Esophagus muscularis mucosa (tissue), 4 donors: ENCODE measurements at regions not wholly inside any gene's neighbourhood (a gene's known extent, or its start where the extent isn't known, plus 50 kb on each side); places are given as distances from the start of the nearest gene placed in this dataset.
A peak's percentile ranks its signal among the peaks of the same experiment; 100 is the strongest.

Source experiments
- DNase-seq: peaks from one replicate; pipeline ENCODE4 v3.0.0-alpha.2; 2017; ENCODE audit errors: extremely low spot score
- H3K27ac ChIP-seq, 4 donors: fragments of 200-600 bp; sonication (generic); replicated peaks in 1 of 4; 1 replicate in 3 of 4; 2 replicates in 1 of 4; pipeline ENCODE4 v1.5.1; 2016 to 2019; ENCODE audit warnings: mild to moderate bottlenecking in 1 of 4
- H3K27me3 ChIP-seq, 4 donors: fragments of 200-600 bp; sonication (generic); one replicate each; pipeline versions ENCODE4 v1.5.1 to v1.6.0; 2016 to 2019
- H3K36me3 ChIP-seq, 4 donors: fragments of 200-600 bp; sonication (generic); one replicate each; pipeline ENCODE4 v1.5.1; 2016 to 2019
- H3K4me1 ChIP-seq, 4 donors: fragments of 200-600 bp; sonication (generic); one replicate each; pipeline ENCODE4 v1.5.1; 2016 to 2019
- H3K4me3 ChIP-seq, 4 donors: fragments of 200-600 bp; sonication (generic); 1 replicate in 2 of 4; 2 replicates in 2 of 4; pipeline ENCODE4 v1.5.1; 2016 to 2019; ENCODE audit warnings: mild to moderate bottlenecking in 4 of 4, moderate library complexity in 1 of 4
- H3K9me3 ChIP-seq, 4 donors: fragments of 200-600 bp; sonication (generic); 1 replicate in 3 of 4; 2 replicates in 1 of 4; pipeline ENCODE4 v1.5.1; 2016 to 2019
- EP300 ChIP-seq: sonication (generic); formaldehyde crosslinking; IDR thresholded peaks from one replicate; pipeline ENCODE4 v1.6.1; 2017; ENCODE audit warnings: antibody characterized with exemption
- POLR2A ChIP-seq: fragments of 450-650 bp; IDR thresholded peaks from one replicate; pipeline ENCODE4 v1.6.1; 2017; ENCODE audit warnings: antibody characterized with exemption, moderate library complexity, mild to moderate bottlenecking, low read depth
- POLR2AphosphoS5 ChIP-seq, 2 donors: sonication (generic); formaldehyde crosslinking; IDR thresholded peaks; one replicate each; pipeline ENCODE4 v1.6.1; 2017; ENCODE audit warnings: antibody characterized with exemption in 2 of 2
- WGBS: methylation state at CpG from one replicate; pipeline ENCODE4 v1.1.5; 2018; 5-methylcytosine and 5-hydroxymethylcytosine counted together
- intact Hi-C: fragments of 100-400 bp; cut with DNase I; formaldehyde crosslinking; loops from one replicate; pipeline ENCODE4 v1.15.1; 2023
- TF ChIP-seq, protein P1 (sequence below), 3 experiments: fragments of 200-600 bp in 2 of 3; fragments of 450-650 bp in 1 of 3; sonication (generic) in 2 of 3; IDR thresholded peaks; one replicate each; pipeline ENCODE4 v1.5.1; 2017 to 2019; ENCODE audit warnings: antibody characterized with exemption in 3 of 3, mild to moderate bottlenecking in 2 of 3, moderate library complexity in 1 of 3

DNA sequence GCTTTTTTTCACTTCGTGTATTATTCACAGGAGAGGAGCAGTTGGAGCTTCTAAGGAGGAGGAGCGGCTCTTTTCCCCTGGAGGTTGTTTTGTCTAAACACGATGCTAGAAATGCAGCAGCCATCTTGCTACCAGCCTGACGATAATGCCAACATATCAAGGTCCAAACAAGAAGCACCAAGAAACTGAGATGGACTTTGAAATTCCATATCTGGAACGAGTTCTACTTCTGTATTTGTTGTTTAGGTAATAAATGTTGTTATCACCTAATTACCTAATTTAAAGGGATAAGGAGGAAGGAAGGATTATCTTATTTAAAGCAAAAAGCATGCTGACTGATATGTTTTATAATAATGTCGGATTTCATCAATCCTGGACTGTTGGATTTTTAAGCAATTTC, 174.4 kb upstream of the TMPO start:
- intact Hi-C loops: no loop called here
- no peak overlapping the region for H3K4me3 ChIP-seq
- 82% methylated on average over 6 of the region's 6 CpGs for WGBS
- H3K27ac ChIP-seq: no peak overlapping the region
- no peaks in the 10 kb centered on the region for H3K36me3 ChIP-seq
- no peak for DNase-seq
- H3K4me1 ChIP-seq: no peaks in the 10 kb centered on the region
- TF ChIP-seq EP300 (no peak), POLR2A (no peak), POLR2AphosphoS5 (IDR thresholded peaks at IDR 0.05) (no peak)
- TF ChIP-seq, protein P1, sequence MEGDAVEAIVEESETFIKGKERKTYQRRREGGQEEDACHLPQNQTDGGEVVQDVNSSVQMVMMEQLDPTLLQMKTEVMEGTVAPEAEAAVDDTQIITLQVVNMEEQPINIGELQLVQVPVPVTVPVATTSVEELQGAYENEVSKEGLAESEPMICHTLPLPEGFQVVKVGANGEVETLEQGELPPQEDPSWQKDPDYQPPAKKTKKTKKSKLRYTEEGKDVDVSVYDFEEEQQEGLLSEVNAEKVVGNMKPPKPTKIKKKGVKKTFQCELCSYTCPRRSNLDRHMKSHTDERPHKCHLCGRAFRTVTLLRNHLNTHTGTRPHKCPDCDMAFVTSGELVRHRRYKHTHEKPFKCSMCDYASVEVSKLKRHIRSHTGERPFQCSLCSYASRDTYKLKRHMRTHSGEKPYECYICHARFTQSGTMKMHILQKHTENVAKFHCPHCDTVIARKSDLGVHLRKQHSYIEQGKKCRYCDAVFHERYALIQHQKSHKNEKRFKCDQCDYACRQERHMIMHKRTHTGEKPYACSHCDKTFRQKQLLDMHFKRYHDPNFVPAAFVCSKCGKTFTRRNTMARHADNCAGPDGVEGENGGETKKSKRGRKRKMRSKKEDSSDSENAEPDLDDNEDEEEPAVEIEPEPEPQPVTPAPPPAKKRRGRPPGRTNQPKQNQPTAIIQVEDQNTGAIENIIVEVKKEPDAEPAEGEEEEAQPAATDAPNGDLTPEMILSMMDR (IDR thresholded peaks at IDR 0.05): no peak
- no peaks in the 10 kb centered on the region for H3K9me3 ChIP-seq
- H3K27me3 ChIP-seq: no peaks in the 10 kb centered on the region

DNA sequence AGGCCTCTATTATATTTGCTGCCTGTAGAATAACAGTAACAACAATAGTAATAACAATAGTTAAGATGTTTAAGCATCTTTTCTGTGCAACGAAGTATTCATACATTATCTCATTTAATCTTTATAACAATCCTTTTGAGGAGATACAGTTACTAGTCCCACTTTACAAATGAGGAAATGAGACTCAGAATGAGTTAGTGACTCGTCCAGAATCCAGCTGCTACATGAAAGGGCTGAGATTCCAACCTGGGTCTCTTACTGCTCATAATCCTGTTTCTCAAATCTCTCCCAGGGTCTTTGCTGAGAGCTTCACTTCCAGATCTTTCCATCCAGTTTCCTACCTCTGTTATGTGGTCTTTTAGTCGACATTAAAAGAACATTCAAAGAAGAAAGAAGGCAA, 173.7 kb upstream of the TMPO start:
- no peak overlapping the region for H3K27ac ChIP-seq
- TF ChIP-seq, protein P1 (IDR thresholded peaks at IDR 0.05): no peak
- TF ChIP-seq POLR2AphosphoS5 (IDR thresholded peaks at IDR 0.05) (no peak), POLR2A (no peak), EP300 (no peak)
- no peaks in the 10 kb centered on the region for H3K36me3 ChIP-seq
- peak; percentile 19 for DNase-seq
- no peak overlapping the region for H3K4me3 ChIP-seq
- intact Hi-C loops: no loop called here
- no peaks in the 10 kb centered on the region for H3K9me3 ChIP-seq
- WGBS: 83% methylated on average over 3 of the region's 3 CpGs
- no peaks in the 10 kb centered on the region for H3K27me3 ChIP-seq
- no peaks in the 10 kb centered on the region for H3K4me1 ChIP-seq

GRCh38 chr12:98343002-98343567, 172.3 kb upstream of the TMPO start:
- peak; percentile 68 for DNase-seq
- Histone ChIP-seq H3K9me3 (no peaks in the 10 kb centered on the region), H3K27ac (no peak overlapping the region), H3K4me1 (no peaks in the 10 kb centered on the region), H3K27me3 (no peaks in the 10 kb centered on the region), H3K36me3 (no peaks in the 10 kb centered on the region), H3K4me3 (no peak overlapping the region)
- 80% methylated on average over 4 of the region's 4 CpGs for WGBS
- no peak for TF ChIP-seq POLR2A
- no peak for TF ChIP-seq POLR2AphosphoS5 (IDR thresholded peaks at IDR 0.05)
- no peak for TF ChIP-seq EP300
- TF ChIP-seq, protein P1 (IDR thresholded peaks at IDR 0.05): no peak
- intact Hi-C loops: no loop called here

GRCh38 chr12:98344046-98344930, 171.1 kb upstream of the TMPO start:
- H3K27ac ChIP-seq: no peak overlapping the region
- no peaks in the 10 kb centered on the region for H3K4me1 ChIP-seq

More at GRCh38 chr12:98344046-98344930, 171.1 kb upstream of the TMPO start:
- peak; percentile 50 for DNase-seq
- Histone ChIP-seq H3K4me3 (no peak overlapping the region), H3K36me3 (no peaks in the 10 kb centered on the region), H3K9me3 (no peaks in the 10 kb centered on the region), H3K27me3 (no peaks in the 10 kb centered on the region)
- TF ChIP-seq, protein P1 (IDR thresholded peaks at IDR 0.05): no peak
- TF ChIP-seq EP300 (no peak), POLR2AphosphoS5 (IDR thresholded peaks at IDR 0.05) (no peak), POLR2A (no peak)
- 75% methylated on average over 8 of the region's 8 CpGs for WGBS
- intact Hi-C loops: no loop called here
